ENCODE measurements at regions not wholly inside any gene's neighbourhood (a gene's known extent, or its start where the extent isn't known, plus 50 kb on each side); places are given as distances from the start of the nearest gene placed in this dataset.

- 0% methylated on average over 1 of the region's 1 CpG for WGBS (ENCODE audit: low lambda C conversion rate)
- Histone ChIP-seq H3K27me3 (ENCODE audit: control insufficient read depth in 1 of 2, insufficient read depth in 2 of 2, low read length in 2 of 2) (no peaks in the 10 kb centered on the region), H3K36me3 (replicated peaks in 1 of 2; ENCODE audit: control insufficient read depth in 1 of 2, insufficient read depth in 2 of 2, low read length in 2 of 2) (no peaks in the 10 kb centered on the region), H3K4me2 (ENCODE audit: low read depth, low read length) (no peak overlapping the region), H3K79me2 (ENCODE audit: insufficient read depth, low read length) (no peaks in the 10 kb centered on the region), H3K4me1 (ENCODE audit: insufficient read depth, low read length) (no peaks in the 10 kb centered on the region), H2AFZ (ENCODE audit: low read length) (no peak overlapping the region), H3K9me3 (ENCODE audit: low read length) (peaks cover 27% of the 10 kb centered on the region), H3K27ac (ENCODE audit: extremely low read length, insufficient read depth, low read length) (no peak overlapping the region), H3K4me3 (replicated peaks in 1 of 3; ENCODE audit: insufficient read depth in 1 of 3, low read depth in 2 of 3, low read length in 3 of 3) (no peak overlapping the region), H4K20me1 (ENCODE audit: insufficient read depth, low read length) (no peaks in the 10 kb centered on the region), H3K9ac (ENCODE audit: insufficient read depth, low read depth, low read length) (no peak overlapping the region)
- in situ Hi-C loops (cut with HindIII; ENCODE audit: extremely low pct_ligation_motif_present, low pct_unique_long_range_greater_than_20kb) (no loop called here), intact Hi-C loops (cut with micrococcal nuclease; ENCODE audit: unreplicated experiment) (no loop called here)
- BruUV-seq (replicated peaks), result no TSS peak
- no peak for TF ChIP-seq SRSF9 (IDR thresholded peaks at IDR 0.05; ENCODE audit: borderline replicate concordance, insufficient read depth, low read depth, low read length, poor library complexity, severe bottlenecking)
- TF ChIP-seq PRDM4 (CRISPR knock-in tag; IDR thresholded peaks at IDR 0.05; ENCODE audit: borderline replicate concordance), result no peak
- CTCF ChIA-PET (ENCODE audit: low intra/inter-chr PET ratio, low total read pairs), result no interaction called here
- POLR2A ChIA-PET, result no interaction called here
- no peak for DNase-seq (ENCODE audit: low spot score)
- no peak for FAIRE-seq
- no peak for ATAC-seq
Measured at GRCh38 chr17:33562792-33563191, 269.7 kb upstream of the ASIC2 start.

- H3K4me1 ChIP-seq (ENCODE audit: insufficient read depth, low read length), result no peaks in the 10 kb centered on the region
- TF ChIP-seq ZNF761 (CRISPR knock-in tag; conservative IDR thresholded peaks at IDR 0.05) (no peak), KMT2A (CRISPR knock-in tag; IDR thresholded peaks at IDR 0.05) (no peak), FOSL2 (CRISPR knock-in tag; IDR thresholded peaks at IDR 0.05) (no peak), CBX2 (IDR thresholded peaks at IDR 0.05; ENCODE audit: low read depth, low read length) (no peak), CBX2 (CRISPR knock-in tag; IDR thresholded peaks at IDR 0.05; ENCODE audit: low read depth) (no peak), ZNF263 (CRISPR knock-in tag; IDR thresholded peaks at IDR 0.05) (no peak), HOXA3 (CRISPR knock-in tag; IDR thresholded peaks at IDR 0.05) (no peak), RFX1 (IDR thresholded peaks at IDR 0.05) (no peak), TEAD3 (CRISPR knock-in tag; optimal IDR thresholded peaks at IDR 0.05; ENCODE audit: borderline replicate concordance) (no peak), SCMH1 (CRISPR knock-in tag; IDR thresholded peaks at IDR 0.05; ENCODE audit: borderline replicate concordance) (no peak), ZNF816 (CRISPR knock-in tag; IDR thresholded peaks at IDR 0.05; ENCODE audit: borderline replicate concordance) (no peak), ISL2 (CRISPR knock-in tag; IDR thresholded peaks at IDR 0.05) (no peak), CEBPZ (IDR thresholded peaks at IDR 0.05; ENCODE audit: low read length) (no peak), KAT2B (IDR thresholded peaks at IDR 0.05; ENCODE audit: borderline replicate concordance, low read depth, low read length) (no peak)
Measured at GRCh38 chr17:33564146-33564545, 271.1 kb upstream of the ASIC2 start.

More at GRCh38 chr17:33564146-33564545, 271.1 kb upstream of the ASIC2 start:
- intact Hi-C loops (cut with micrococcal nuclease; ENCODE audit: unreplicated experiment) (no loop called here), in situ Hi-C loops (cut with HindIII; ENCODE audit: extremely low pct_ligation_motif_present, low pct_unique_long_range_greater_than_20kb) (no loop called here)
- Histone ChIP-seq H3K27ac (ENCODE audit: extremely low read length, insufficient read depth, low read length) (no peak overlapping the region), H3K36me3 (replicated peaks in 1 of 2; ENCODE audit: control insufficient read depth in 1 of 2, insufficient read depth in 2 of 2, low read length in 2 of 2) (no peaks in the 10 kb centered on the region), H3K9ac (ENCODE audit: insufficient read depth, low read depth, low read length) (no peak overlapping the region), H3K4me3 (replicated peaks in 1 of 3; ENCODE audit: insufficient read depth in 1 of 3, low read depth in 2 of 3, low read length in 3 of 3) (no peak overlapping the region), H2AFZ (ENCODE audit: low read length) (no peak overlapping the region), H4K20me1 (ENCODE audit: insufficient read depth, low read length) (no peaks in the 10 kb centered on the region), H3K4me2 (ENCODE audit: low read depth, low read length) (no peak overlapping the region), H3K27me3 (ENCODE audit: control insufficient read depth in 1 of 2, insufficient read depth in 2 of 2, low read length in 2 of 2) (no peaks in the 10 kb centered on the region), H3K9me3 (ENCODE audit: low read length) (peaks cover 19% of the 10 kb centered on the region), H3K79me2 (ENCODE audit: insufficient read depth, low read length) (no peaks in the 10 kb centered on the region)
- WGBS (ENCODE audit: low lambda C conversion rate), result 10% methylated on average over 3 of the region's 3 CpGs
- no TSS peak for BruUV-seq (replicated peaks)
- ATAC-seq (no peak), DNase-seq (ENCODE audit: low spot score) (no peak), FAIRE-seq (no peak)
- POLR2A ChIA-PET, result no interaction called here
- CTCF ChIA-PET (ENCODE audit: low intra/inter-chr PET ratio, low total read pairs), result no interaction called here

Data from HepG2 (cell line).